ENCODE measurements at regions not wholly inside any gene's neighbourhood (a gene's known extent, or its start where the extent isn't known, plus 50 kb on each side); places are given as distances from the start of the nearest gene placed in this dataset.
"Not testable (repeated sequence)": the region's sequence is repeated elsewhere in the genome, so short reads cannot be mapped to it uniquely, and the experiment has no call there.

DNA sequence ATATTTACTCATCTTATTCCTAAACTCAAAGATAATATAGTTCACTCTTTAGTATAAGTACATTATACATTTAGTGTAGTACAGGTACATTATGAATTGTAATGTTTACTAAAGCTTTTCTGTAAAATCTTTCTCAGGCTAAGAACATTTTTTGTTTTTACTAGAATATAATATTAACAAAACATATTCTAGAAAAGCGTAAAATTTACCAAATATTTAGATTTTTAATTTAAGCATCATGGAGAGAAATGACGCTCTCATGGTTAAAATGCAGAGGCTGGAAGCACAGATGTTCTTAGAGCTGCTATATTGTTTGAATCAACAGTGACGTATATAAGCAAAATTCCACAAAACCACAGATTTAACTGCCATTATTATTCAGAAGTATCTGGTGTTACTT lies 54.7 kb upstream of the NBPF15 start:
- DNase-seq: not testable (repeated sequence)

DNA sequence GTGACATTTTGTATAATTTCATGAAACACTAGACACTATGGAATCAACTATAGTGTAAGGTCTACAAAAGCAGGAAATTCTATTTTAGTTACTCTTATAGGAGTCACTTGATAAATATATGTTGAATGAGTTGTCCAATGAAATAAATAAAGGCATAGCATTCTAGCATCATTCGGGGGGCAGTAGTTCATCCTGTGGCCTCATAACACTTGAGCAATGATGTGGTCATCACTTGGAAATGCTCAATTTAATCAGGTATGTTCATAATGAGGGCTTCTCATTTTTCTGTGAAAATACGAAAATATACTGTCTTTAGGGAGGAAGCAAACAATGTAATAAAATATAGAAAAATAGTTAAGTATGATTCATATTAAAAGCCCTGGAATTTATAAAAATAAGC lies 55.4 kb upstream of the NBPF15 start:
- DNase-seq: not testable (repeated sequence)

- DNase-seq: not testable (repeated sequence)
Measured at GRCh38 chr1:144518439-144518838, 57.0 kb upstream of the NBPF15 start.

DNA sequence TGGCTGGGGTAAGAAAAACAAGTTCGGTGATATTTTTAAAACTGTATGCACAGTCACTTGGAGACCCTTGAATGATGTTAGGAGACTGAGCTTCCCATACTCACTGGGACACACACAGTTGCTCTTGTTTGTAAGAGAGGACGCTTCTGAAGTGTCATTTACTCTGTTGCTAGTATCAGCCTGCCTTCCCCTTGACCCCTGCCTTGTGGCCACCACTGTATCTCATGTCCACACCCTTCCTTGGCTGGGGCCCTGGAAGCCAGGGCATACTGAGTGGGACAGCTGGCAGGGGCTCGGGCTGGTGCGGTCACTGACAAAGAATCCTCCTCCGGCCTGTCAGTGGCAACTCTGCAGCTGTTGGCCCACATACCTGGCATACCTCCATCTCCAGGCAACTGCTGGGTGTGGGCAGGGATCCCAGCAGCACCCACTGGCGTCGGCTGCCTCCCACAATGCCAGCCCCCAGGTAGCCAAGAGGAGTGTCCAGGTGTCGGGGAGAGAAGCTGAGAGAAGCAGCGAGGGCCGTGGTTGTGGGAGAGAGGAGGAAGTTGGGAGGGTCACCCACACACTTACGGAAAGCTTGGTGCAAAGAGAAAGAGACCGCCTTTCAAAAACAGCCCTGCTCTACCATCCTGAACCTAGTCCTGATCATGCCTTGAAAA lies 58.2 kb upstream of the NBPF15 start:
- not testable (repeated sequence) for DNase-seq

DNA sequence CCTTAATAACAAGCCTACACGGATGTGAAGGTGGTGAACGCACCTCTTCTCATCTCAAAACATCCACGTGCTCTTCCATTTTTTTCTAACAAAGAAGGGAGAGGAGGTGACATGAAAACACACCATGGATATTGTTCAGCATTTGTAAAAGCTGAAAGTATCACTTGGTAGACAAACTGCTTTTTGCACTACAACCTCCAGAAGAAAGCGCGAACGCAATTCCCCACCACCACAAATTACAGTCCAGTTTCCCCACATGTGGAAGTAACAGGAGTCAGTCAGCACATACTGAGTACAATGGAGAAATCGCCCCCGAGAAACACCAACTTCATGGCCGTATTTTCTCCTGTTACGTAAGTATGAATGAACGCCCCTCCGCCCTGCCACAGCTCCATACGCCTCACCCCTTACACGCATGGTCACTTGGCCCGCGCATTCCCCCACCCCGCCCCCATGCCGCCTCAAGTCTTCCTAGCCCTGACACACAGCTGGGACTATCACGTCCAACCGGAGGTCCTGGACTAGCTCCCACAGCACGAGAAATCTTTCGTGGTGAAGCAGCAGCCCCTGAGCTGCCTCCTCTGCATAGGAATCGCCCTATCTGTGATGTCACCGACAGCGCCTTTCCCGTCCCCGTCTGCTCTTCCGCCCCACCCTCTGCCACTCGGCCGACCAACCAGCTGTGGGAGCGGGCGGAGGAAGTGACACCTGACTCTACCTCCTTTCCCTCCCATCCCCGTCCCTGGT lies 62.4 kb upstream of the NBPF15 start:
- peak; percentile 2 to 18 (median 8) for DNase-seq

DNA sequence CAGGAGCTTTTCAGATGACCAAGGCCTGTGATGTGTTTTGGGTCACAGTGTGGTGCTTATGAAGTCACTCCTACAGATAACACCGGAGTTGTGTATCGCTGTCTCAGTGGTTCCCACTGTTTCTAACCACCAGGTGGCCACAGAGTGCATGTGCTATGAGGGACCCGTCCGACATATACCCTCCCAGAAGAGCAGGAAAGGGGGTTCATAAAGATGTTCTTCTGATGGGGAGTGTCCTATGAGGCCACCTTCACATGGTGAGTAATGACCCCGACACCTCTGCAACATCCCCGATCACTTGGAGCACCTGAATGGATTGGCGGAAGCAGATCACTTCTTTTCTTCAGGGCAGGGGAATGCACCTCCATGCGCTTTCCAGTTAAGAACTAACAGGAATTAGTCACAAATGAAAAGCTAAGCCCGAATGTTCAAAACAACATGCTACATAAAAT lies 60.5 kb upstream of the PPIAL4F start:
- not testable (repeated sequence) for DNase-seq

GRCh38 chr1:144533480-144533879 lies 59.2 kb upstream of the PPIAL4F start:
- not testable (repeated sequence) for DNase-seq

DNA sequence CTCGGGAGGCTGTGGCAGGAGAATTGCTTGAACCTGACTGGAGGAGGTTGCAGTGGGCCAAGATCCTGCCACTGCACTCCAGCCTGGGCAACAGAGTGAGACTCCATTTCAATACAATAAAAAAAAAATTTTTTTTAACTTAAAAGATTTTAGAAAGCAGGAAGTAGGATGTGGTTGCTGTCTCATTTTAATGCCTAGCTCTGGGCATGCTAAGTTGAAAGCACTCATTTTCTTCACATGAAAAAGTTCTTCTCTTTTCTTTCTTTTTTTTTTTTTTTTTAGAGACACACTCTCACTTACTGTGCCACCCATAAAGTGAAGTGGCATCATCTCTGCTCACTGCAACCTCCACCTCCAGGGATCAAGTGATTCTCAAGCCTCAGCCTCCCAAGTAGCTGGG lies 58.4 kb upstream of the PPIAL4F start:
- DNase-seq: not testable (repeated sequence)

DNA sequence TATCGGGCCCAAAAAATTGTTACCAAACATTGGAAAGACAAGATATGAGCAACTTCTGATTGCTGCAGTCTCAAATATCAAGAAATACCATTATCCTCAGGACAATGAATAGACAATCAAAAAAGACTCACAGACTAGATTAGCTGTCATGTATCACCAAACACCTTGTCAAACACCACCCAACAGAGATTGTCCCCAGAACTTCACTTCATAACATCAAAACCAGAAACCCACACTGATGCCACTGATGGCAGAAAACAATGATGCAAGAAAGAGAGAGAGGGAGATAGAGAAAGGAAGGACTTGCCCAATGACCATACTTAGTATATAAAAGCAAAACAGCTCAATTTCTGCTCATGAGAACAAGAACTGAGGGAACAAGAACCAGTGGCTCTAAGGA lies 56.0 kb upstream of the PPIAL4F start:
- not testable (repeated sequence) for DNase-seq

- DNase-seq: peak in 1 of 3 donors; percentile 17
Measured at GRCh38 chr1:144537234-144537633, 55.5 kb upstream of the PPIAL4F start.

GRCh38 chr1:144538736-144539135 lies 54.0 kb upstream of the PPIAL4F start:
- DNase-seq: not testable (repeated sequence)

DNA sequence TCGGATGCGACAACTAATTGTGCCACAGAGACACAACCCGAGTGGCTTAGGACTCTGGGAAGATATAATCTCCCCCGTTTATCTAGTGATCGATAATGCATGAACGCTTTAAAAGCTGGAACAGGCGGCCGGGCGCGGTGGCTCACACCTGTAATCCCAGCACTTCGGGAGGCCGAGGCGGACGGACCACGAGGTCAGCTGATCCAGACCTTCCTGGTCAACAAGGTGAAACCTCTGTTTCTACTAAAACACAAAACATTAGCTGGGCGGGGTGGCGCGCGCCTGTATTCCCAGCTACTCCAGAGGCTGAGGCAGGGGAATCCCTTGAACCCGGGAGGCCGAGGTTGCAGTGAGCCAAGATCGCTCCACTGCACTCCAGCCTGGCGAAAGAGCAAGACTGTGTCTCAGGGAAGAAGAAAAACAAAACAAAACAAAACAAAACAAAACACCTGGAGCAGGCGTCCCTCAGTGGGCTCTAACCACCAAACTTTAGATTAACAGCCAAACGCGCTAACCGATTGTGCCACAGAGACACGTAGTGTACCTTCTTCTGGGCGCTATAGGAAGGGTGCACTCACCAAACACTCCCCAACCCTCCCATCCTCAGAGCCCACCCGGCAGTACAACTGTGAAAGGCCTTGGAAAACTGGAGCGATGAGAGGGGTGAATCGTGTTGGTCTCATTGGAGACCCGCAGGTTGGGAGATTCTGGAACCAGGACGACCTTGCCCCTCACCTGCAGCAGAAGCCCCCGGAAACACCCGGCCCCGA lies 53.3 kb upstream of the PPIAL4F start:
- not testable (repeated sequence) for DNase-seq

Measured in suppressor macrophage treated with lipopolysaccharide for 1 hour (primary cell).